HG02884 (cell line): ENCODE measurements at regions not wholly inside any gene's neighbourhood (a gene's known extent, or its start where the extent isn't known, plus 50 kb on each side); places are given as distances from the start of the nearest gene placed in this dataset.

Source experiments
- ATAC-seq: cut with Tn5 transposase; IDR thresholded peaks from one replicate; pipeline ENCODE4 v1.9.1; 2021; ENCODE audit warnings: mild to moderate bottlenecking, moderate library complexity; ENCODE audit not compliant: unreplicated experiment

DNA sequence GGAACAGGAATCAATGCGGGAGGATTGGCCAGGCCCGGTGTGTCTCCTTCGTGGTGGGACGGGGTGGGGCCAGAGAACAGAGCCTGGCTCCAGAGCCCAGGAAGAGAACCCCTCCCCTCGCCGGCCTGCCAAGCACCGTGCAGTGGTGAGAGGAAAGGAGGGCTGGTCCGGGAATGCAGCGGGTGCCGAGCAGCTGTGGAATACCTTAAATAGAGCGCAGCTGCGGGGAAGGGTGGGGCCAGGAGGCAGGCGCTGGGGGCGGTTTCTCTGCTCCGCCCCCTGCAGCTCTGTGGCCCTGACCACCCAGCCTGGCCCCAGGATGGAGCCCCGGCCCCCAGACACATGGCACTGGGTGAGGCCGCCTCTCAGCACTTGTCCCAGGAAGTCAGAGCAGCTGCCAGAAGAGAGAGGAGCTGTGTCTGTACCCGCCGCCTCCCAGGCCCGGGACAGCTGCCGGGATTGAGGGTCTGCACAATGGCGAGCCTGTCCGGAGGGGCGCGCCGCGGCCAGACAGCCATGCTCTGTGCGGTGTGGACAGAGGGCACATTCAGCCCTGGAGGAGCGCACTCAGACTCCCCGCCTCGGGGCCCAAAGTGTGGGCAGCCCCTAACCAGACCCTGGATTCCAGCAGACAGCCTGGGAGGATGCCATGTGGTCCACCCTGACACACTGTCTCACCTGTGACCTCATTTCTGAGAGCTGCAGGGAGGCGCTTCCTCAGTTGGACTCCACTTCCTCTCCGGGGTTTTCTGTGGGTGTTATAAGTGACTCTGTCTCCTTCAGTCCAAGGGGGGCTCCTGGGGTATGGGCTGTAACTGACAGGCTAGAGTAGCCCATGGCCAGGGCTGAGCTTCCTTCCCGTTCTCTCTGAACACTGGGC is 268.8 kb downstream of the SEC14L1 start:
- ATAC-seq, result no peak

DNA sequence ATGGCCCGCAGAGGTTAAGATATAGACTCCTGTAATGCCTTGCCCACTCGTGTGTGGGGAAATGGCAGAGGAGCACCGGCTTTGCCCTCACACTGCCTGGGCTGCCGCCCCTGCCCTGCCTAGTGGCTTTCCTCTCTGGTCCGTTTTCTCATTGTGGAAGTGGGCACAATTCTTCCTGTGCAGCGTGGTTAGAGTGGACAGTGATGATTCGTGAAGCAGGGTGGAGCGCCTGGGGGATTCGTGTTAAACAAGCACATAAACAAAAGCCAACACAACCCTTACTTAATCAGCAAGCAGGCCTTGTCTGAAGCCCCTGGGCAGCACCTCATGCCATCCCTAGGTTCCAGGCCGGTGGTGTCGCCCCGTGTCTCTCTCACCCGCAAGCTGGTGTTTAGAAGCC is 269.7 kb downstream of the SEC14L1 start:
- ATAC-seq, result no peak

GRCh38 chr17:77414811-77415400 is 274.1 kb downstream of the SEC14L1 start:
- no peak for ATAC-seq

- no peak for ATAC-seq
Observed at GRCh38 chr17:77416105-77416713, 275.4 kb downstream of the SEC14L1 start.

- no peak for ATAC-seq
Observed at GRCh38 chr17:77417575-77417974, 276.8 kb downstream of the SEC14L1 start.

- ATAC-seq, result no peak
Observed at GRCh38 chr17:77418609-77419008, 277.8 kb downstream of the SEC14L1 start.

GRCh38 chr17:77419095-77419494 is 278.3 kb downstream of the SEC14L1 start:
- ATAC-seq, result no peak

GRCh38 chr17:77419547-77420094 is 278.9 kb downstream of the SEC14L1 start:
- no peak for ATAC-seq

- no peak for ATAC-seq
Observed at GRCh38 chr17:77420095-77420803, 279.5 kb downstream of the SEC14L1 start.

GRCh38 chr17:77420804-77421629 is 280.2 kb downstream of the SEC14L1 start:
- no peak for ATAC-seq

GRCh38 chr17:77421630-77421972 is 280.8 kb downstream of the SEC14L1 start:
- no peak for ATAC-seq

- ATAC-seq, result no peak
Observed at GRCh38 chr17:77422104-77422747, 281.5 kb downstream of the SEC14L1 start.

DNA sequence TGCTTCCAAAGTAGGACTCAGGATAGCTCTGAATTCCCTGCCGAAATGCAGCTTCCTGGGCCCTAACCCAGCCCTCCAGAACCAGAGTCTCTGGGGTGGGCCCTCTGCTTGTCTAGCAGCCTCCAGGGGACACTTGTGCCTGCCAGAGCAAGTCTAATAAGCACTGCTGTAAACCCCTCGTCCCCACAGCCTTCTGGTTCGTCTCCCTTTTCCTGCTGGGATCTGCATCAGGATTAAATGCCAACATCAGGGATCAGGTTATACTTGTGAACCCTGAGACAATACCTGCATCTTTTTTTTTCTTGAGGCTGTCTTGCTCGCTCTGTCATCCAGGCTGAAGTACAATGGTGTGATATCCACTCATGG is 282.0 kb downstream of the SEC14L1 start:
- ATAC-seq, result no peak

DNA sequence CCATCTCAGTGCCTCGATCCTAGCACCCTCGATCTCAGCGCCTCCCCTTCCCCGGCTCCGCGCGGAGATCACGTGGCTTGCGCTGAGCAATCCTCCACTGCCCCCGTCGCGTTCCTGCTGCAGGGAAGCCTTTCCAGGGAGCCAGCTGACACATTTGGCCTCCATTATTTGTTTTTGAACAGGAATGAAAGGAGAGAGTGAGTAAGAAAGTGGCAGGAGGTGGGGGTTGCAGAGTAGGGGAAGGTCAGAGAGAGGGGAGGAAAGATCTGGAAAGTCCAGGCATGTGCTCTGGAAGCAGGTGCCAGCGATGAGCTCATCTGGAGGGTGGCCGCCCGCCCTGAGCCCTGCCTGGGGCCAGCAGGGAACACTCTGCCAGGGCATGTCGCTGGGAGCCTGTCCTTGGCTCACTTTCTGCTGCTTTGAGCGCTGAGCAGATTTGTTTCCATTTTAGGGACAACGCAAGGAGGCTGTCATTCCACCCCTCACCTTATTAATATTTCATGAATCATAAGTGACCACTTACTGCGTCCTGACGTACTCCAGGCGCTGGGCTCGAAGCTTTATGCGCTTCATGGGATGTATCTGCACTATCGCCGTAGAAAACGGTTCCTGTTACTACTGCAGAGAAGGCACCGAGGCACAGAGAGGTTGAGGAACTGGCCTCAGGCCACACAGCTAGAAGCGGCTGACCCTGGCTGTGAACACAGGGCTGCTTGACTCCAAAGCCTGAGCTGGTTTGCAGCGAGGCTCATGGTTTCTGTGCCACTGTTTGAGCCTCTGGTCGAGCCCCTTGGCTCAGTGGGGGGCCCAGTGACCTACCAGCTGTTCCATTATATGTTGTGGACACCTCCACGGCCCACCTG is 283.1 kb downstream of the SEC14L1 start:
- no peak for ATAC-seq

DNA sequence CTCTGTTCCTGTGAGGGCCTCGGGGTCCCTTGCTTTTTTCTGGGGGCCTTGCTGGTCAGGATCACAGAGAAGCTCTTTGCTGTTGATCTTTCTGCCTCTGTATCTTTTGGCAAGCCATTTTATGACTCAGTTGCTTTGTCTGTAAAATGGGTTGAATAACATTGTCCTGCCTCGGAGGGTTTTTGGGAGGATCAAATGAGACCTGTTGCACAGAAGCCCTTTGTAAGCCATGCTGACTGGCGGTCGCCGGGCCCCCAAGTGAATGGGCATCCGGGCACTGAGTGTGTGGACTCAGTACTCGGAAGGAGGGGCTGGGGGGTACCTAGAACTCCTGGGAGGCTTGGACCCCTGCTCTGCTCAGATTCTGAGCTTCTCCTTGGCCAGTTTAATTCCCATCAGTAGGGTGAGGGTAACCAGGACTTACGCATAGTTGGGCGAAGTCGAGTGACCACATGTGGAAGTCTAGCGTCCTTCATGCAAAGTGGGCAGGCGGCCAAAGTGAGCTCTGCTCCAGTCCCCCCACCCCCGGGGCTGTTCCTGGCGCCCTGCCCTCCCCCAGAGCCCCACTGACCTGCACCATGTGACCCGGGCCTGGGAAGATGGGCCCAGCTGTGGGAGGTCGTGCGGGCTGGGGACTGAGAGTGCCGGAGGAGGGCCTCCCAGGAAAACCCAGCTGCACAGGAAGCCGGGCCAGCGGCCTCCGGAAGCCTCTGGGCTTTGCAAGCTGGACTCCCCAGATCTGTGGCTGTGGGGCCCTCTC is 284.0 kb downstream of the SEC14L1 start:
- ATAC-seq, result no peak

- ATAC-seq, result no peak
Observed at GRCh38 chr17:77425348-77425747, 284.6 kb downstream of the SEC14L1 start.

- no peak for ATAC-seq
Observed at GRCh38 chr17:77425791-77426641, 285.2 kb downstream of the SEC14L1 start.
